GM23248 (cell line): ENCODE measurements at regions not wholly inside any gene's neighbourhood (a gene's known extent, or its start where the extent isn't known, plus 50 kb on each side); places are given as distances from the start of the nearest gene placed in this dataset.

Experiments
- EZH2 ChIP-seq: fragments of 200-600 bp; sonication (generic); IDR thresholded peaks from 2 replicates; pipeline ENCODE4 v1.6.1; 2018; ENCODE audit warnings: antibody characterized with exemption, mild to moderate bottlenecking; ENCODE audit not compliant: insufficient read depth, poor library complexity, severe bottlenecking
- EZH2phosphoT487 ChIP-seq: fragments of 200-600 bp; sonication (generic); IDR thresholded peaks from 2 replicates; pipeline ENCODE4 v1.6.1; 2018; ENCODE audit warnings: antibody characterized with exemption, moderate library complexity, mild to moderate bottlenecking, low read depth; ENCODE audit not compliant: insufficient read depth

DNA sequence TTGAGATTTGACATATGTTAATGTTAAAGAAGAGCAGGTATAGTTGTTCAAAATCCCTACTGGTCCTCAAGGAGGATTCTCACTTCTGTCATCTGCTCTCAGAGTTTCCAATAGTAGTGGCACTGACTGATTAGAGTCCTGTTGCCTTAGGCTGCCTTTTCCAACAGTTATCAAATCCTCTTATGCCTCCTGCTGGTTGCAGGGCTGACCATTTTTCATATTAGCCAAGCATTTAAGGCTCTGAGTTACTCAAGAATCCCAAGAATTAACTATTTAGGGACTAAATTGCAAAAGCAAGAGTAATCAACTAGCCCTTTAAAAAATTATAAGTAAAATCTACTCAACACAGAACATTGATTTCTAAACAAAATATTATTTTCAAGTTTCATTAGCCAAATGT is 212.0 kb upstream of the CHORDC1 start:
- TF ChIP-seq EZH2 (no peak), EZH2phosphoT487 (no peak)
